ENCODE measurements at regions not wholly inside any gene's neighbourhood (a gene's known extent, or its start where the extent isn't known, plus 50 kb on each side); places are given as distances from the start of the nearest gene placed in this dataset.

GRCh38 chrX:139141370-139141769 lies 389.2 kb upstream of the F9 start:
- FAIRE-seq = no peak

More at GRCh38 chrX:139141370-139141769, 389.2 kb upstream of the F9 start:
- 90% methylated on average over 3 of the region's 3 CpGs; no CpG with 5 or more reads in 1 of the 2 experiments for WGBS, 2 experiments (ENCODE audit: extremely low coverage in 1 of 2, insufficient coverage in 1 of 2, insufficient read length in 1 of 2, insufficient replicate concordance in 2 of 2, low coverage in 1 of 2, low lambda C conversion rate in 2 of 2, missing lambda C conversion rate in 1 of 2)
- H3K79me2 ChIP-seq (ENCODE audit: control insufficient read depth in 1 of 2, insufficient read depth in 2 of 2, low read length in 2 of 2) = no peaks in the 10 kb centered on the region
- no peak overlapping the region for H2BK120ac ChIP-seq (replicated peaks; ENCODE audit: low read depth, low read length)
- no peaks in the 10 kb centered on the region for H4K20me1 ChIP-seq (replicated peaks in 1 of 2; ENCODE audit: control insufficient read depth in 1 of 2, insufficient read depth in 2 of 2, low read length in 2 of 2)
- no peak overlapping the region for H4K91ac ChIP-seq (replicated peaks; ENCODE audit: insufficient read length, low read length)
- no peak for DNase-seq (ENCODE audit: low read depth in 1 of 2, low spot score in 2 of 2)
- no peak overlapping the region for H3K23ac ChIP-seq (ENCODE audit: insufficient read length)
- H3K9me3 ChIP-seq (ENCODE audit: insufficient read depth in 2 of 2, low read depth in 1 of 2, low read length in 1 of 2) = no peaks in the 10 kb centered on the region
- H2AFZ ChIP-seq (ENCODE audit: low read length) = no peak overlapping the region
- H3K36me3 ChIP-seq (ENCODE audit: control insufficient read depth in 2 of 4, insufficient read depth in 4 of 4, low read length in 3 of 4) = no peaks in the 10 kb centered on the region
- no peaks in the 10 kb centered on the region for H3K79me1 ChIP-seq (ENCODE audit: low read depth, low read length)
- H2BK15ac ChIP-seq (ENCODE audit: low read length) = no peak overlapping the region
- H3K9ac ChIP-seq (replicated peaks in 1 of 4; ENCODE audit: extremely low read depth in 1 of 4, low read depth in 3 of 4, low read length in 3 of 4) = no peak overlapping the region
- H3K4me3 ChIP-seq (ENCODE audit: extremely low read depth in 1 of 4, insufficient read depth in 2 of 4, low read depth in 3 of 4, low read length in 4 of 4) = no peak overlapping the region
- no peak overlapping the region for H3K4me2 ChIP-seq (ENCODE audit: insufficient read depth in 1 of 2, low read depth in 2 of 2, low read length in 2 of 2)
- H3K4ac ChIP-seq (replicated peaks; ENCODE audit: insufficient read length, low read depth, low read length) = no peak overlapping the region
- H3K27ac ChIP-seq (ENCODE audit: low read depth, low read length) = no peak overlapping the region
- ChIA-PET POLR2A (ENCODE audit: partially characterized antibody) (no interaction called here), CTCF (ENCODE audit: partially characterized antibody) (interaction anchor here (1.0 to 1.5 kb wide), 2 partner anchors 15 to 16 kb away, joined by 3 read pairs; no protein-coding TSS in a partner anchor)
- H3K56ac ChIP-seq (replicated peaks; ENCODE audit: insufficient read length, low read depth, low read length) = no peak overlapping the region
- H2BK12ac ChIP-seq (ENCODE audit: low read depth, low read length) = no peak overlapping the region
- H3K27me3 ChIP-seq (replicated peaks in 1 of 4; ENCODE audit: control insufficient read depth in 3 of 4, extremely low read depth in 1 of 4, insufficient read depth in 3 of 4, low read length in 3 of 4) = no peaks in the 10 kb centered on the region
- H2BK5ac ChIP-seq (ENCODE audit: low read depth, low read length) = no peak overlapping the region
- no peak overlapping the region for H3K14ac ChIP-seq (ENCODE audit: insufficient read length)
- no peak for TF ChIP-seq EGR1 (IDR thresholded peaks at IDR 0.05; ENCODE audit: borderline replicate concordance, low read depth, low read length)
- no peak for TF ChIP-seq SIN3A (conservative IDR thresholded peaks at IDR 0.05 in 1 of 2, IDR thresholded peaks at IDR 0.05 in 1 of 2; ENCODE audit: low read depth in 1 of 2, low read length in 2 of 2)
- H3K23me2 ChIP-seq (ENCODE audit: low read depth, low read length) = no peaks in the 10 kb centered on the region
- H3K18ac ChIP-seq (ENCODE audit: extremely low read depth, low read length) = no peak overlapping the region
- no peak overlapping the region for H2AK5ac ChIP-seq (ENCODE audit: low read depth, low read length)
- H4K5ac ChIP-seq (ENCODE audit: insufficient read length, low read depth, low read length) = no peak overlapping the region
- H2BK20ac ChIP-seq (ENCODE audit: low read length) = no peak overlapping the region
- no peak overlapping the region for H4K8ac ChIP-seq (ENCODE audit: extremely low read depth, insufficient read depth, low read length)
- H3K4me1 ChIP-seq (replicated peaks in 1 of 4; ENCODE audit: control insufficient read depth in 3 of 4, insufficient read depth in 4 of 4, low read length in 3 of 4) = no peaks in the 10 kb centered on the region
